Endothelial cell of umbilical vein (primary cell): ENCODE measurements at regions not wholly inside any gene's neighbourhood (a gene's known extent, or its start where the extent isn't known, plus 50 kb on each side); places are given as distances from the start of the nearest gene placed in this dataset.

Source experiments
- GATA2 ChIP-seq: IDR thresholded peaks from 2 replicates; pipeline ENCODE4 v1.7.0; 2011; ENCODE audit warnings: low read depth, mild to moderate bottlenecking, moderate library complexity, mixed read lengths, low read length; ENCODE audit not compliant: insufficient read length, insufficient read depth
- JUN ChIP-seq: IDR thresholded peaks from 2 replicates; pipeline ENCODE4 v1.6.1; 2011; ENCODE audit warnings: borderline replicate concordance, low read depth; ENCODE audit not compliant: insufficient read length, insufficient read depth
- MYC ChIP-seq: IDR thresholded peaks from one replicate; pipeline ENCODE4 v1.6.1; 2011; ENCODE audit warnings: mild to moderate bottlenecking, low read depth, low read length
- POLR2A ChIP-seq: IDR thresholded peaks from 2 replicates; pipeline ENCODE4 v1.6.1; 2012; ENCODE audit warnings: low read depth, mild to moderate bottlenecking, control low read depth, low read length
- TF ChIP-seq, protein P1 (sequence below), 2 donors: IDR thresholded peaks; 1 replicate in 1 of 2; 2 replicates in 1 of 2; pipeline ENCODE4 v1.5.1; 2011; ENCODE audit warnings: low read length in 2 of 2, mild to moderate bottlenecking in 2 of 2, moderate library complexity in 2 of 2, control low read depth in 1 of 2, inconsistent platforms in 1 of 2, low read depth in 1 of 2; ENCODE audit not compliant: insufficient read depth in 1 of 2; ENCODE audit errors: extremely low read depth in 1 of 2

DNA sequence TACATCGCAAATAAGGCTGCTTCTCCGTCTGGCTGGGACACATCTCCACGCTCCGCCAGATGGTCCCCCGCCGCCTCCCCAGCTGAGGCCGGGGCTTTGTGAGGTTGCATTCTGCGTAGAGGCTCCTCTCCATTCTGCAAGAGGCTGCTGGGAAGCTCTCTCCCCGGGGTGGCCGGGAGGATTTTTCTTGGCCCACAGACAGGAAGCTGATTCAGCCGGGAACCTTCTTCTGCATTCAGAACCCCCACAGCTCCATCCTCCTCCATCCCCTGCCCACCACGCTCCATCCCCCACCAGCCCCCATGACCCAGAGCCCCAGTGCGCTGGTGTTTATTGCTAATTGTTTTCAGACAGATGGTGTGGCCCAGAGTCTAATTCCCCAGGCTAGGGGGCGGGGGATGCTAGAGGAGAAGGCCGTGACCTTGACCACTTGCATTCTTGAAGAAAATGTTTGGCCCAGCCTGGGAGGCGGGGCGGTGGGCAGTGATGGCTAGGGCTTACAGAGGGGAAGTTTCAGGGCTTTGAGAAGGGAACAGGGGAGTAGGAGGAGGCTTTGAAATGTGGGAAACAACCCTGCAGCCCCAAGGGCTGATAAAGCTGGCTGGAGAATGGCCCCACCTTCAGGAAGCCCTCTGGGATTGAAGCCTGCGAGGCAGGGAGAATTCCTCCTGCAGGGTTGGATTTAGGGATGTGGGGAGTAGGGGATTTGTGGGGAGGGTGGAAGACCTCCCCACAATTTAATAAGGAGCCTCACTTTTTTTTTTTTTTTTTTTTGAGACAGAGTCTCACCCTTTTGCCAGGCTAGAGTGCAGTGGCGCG, 88.5 kb upstream of the NCOR2 start:
- TF ChIP-seq JUN (peak; percentile 25), POLR2A (no peak), MYC (peak; percentile 45), GATA2 (no peak)
- TF ChIP-seq, protein P1, sequence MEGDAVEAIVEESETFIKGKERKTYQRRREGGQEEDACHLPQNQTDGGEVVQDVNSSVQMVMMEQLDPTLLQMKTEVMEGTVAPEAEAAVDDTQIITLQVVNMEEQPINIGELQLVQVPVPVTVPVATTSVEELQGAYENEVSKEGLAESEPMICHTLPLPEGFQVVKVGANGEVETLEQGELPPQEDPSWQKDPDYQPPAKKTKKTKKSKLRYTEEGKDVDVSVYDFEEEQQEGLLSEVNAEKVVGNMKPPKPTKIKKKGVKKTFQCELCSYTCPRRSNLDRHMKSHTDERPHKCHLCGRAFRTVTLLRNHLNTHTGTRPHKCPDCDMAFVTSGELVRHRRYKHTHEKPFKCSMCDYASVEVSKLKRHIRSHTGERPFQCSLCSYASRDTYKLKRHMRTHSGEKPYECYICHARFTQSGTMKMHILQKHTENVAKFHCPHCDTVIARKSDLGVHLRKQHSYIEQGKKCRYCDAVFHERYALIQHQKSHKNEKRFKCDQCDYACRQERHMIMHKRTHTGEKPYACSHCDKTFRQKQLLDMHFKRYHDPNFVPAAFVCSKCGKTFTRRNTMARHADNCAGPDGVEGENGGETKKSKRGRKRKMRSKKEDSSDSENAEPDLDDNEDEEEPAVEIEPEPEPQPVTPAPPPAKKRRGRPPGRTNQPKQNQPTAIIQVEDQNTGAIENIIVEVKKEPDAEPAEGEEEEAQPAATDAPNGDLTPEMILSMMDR (IDR thresholded peaks at IDR 0.05; ENCODE audit: extremely low read depth in 1 of 2, insufficient read depth in 1 of 2, low read depth in 1 of 2, low read length in 2 of 2): no peak
